Urinary bladder (tissue), 3 donors: ENCODE measurements at regions not wholly inside any gene's neighbourhood (a gene's known extent, or its start where the extent isn't known, plus 50 kb on each side); places are given as distances from the start of the nearest gene placed in this dataset.
A peak's percentile ranks its signal among the peaks of the same experiment; 100 is the strongest.

Source experiments
- DNase-seq: peaks from one replicate; pipeline ENCODE4 v3.0.0-alpha.2; 2015; ENCODE audit errors: extremely low spot score
- H3K27ac ChIP-seq: one replicate; pipeline ENCODE4 v1.5.1; 2013; ENCODE audit warnings: low read depth, mild to moderate bottlenecking, moderate library complexity
- H3K36me3 ChIP-seq: one replicate; pipeline ENCODE4 v1.6.1; 2013; ENCODE audit warnings: mild to moderate bottlenecking, moderate library complexity; ENCODE audit not compliant: insufficient read depth
- H3K4me1 ChIP-seq: one replicate; pipeline ENCODE4 v1.6.1; 2013; ENCODE audit warnings: mild to moderate bottlenecking, moderate library complexity; ENCODE audit not compliant: insufficient read depth
- H3K4me3 ChIP-seq: one replicate; pipeline ENCODE4 v1.5.1; 2013; ENCODE audit warnings: low read depth, low read length
- WGBS: extraction: QIAGEN DNeasy Blood & Tissue Kit; methylation state at CpG from one replicate; pipeline ENCODE4 v1.1.7; 2013; 5-methylcytosine and 5-hydroxymethylcytosine counted together
- donor health status: healthy with polysubstance abuse.
- donor health status: healthy.

DNA sequence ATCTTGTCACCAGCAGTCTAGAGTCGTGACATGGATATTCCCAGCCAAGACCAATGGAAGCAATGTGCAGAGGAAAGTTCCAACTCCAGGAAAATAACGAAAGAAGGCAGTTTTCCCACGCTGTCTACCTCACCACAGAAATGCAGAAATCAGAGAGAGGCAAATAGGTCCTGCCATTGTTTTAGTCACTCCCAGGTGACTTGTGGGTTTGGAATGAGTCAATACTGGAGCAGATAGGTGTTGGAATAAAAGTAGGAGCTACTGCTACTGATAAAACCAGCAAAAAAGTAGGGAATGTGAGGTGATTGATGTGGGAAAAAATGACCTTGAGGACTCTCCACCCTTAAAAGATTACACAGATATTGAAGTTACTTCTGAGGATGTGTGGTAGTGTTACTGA, 72.8 kb upstream of the RAI2 start:
- Histone ChIP-seq H3K4me1 (no peaks in the 10 kb centered on the region), H3K36me3 (no peaks in the 10 kb centered on the region), H3K27ac (no peak overlapping the region), H3K4me3 (no peak overlapping the region)
- no peak for DNase-seq
- 86% methylated on average over 3 of the region's 3 CpGs for WGBS

DNA sequence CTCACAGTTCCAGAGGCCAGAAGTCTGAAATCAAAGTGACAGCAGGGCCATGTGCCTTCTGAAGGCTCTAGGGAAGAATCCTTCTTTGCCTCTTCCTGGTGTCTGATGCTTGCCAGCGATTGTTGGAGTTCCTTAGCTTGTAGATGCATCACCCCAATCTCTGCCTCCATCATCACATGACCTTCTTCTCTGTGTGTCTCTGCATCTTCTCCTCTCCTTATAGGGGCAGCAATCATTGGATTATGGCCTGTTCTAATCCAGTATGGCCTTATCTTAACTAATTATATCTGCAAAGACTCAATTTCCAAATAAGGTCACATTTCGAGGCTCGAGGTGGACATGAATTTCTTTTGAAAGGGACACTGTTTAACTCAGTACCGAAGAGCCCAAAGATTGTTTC, 71.7 kb upstream of the RAI2 start:
- H3K4me3 ChIP-seq, result no peak overlapping the region
- WGBS, result 77% methylated on average over 4 of the region's 4 CpGs
- no peaks in the 10 kb centered on the region for H3K36me3 ChIP-seq
- no peaks in the 10 kb centered on the region for H3K4me1 ChIP-seq
- H3K27ac ChIP-seq, result no peak overlapping the region
- no peak for DNase-seq

DNA sequence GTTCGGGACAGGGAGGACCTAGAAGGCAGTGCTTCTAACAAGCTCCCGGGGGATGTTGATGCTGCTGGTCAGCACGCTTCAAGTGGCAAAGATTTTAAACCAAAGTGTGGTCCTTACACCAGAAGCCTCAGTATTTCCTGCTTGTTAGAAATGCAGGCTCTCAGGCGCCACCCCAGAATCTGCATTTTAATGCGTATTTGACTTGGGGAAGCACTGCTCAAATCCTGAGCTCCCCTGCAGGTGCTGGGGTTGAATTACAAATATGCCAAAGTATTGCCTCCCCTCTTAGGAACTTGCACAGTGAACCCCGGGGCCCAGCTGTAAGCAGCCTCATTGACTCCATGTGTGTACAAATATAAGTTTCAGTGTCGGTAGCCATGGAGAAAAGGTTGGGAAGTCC, 70.8 kb upstream of the RAI2 start:
- no peak for DNase-seq
- 90% methylated on average over 7 of the region's 7 CpGs for WGBS
- H3K4me1 ChIP-seq, result no peaks in the 10 kb centered on the region
- no peak overlapping the region for H3K27ac ChIP-seq
- no peak overlapping the region for H3K4me3 ChIP-seq
- no peaks in the 10 kb centered on the region for H3K36me3 ChIP-seq

DNA sequence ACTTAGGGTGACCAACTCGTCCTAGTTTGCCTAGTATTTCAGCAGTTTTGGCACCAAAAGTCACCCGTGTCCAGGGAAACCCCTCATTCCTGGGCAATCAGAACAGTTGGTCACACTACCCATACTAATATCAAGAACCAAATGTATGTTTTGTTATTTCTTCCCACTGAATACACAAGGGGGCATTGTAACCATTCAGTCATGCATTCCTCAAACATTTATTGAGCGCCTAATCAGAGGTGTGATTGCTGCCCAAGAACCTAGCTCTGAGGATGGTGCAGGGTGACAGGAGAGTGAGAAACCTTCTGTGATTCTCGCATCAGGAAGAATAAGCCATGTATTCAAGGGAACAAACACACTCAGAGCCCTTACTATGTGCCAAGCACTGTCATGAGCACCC, 69.8 kb upstream of the RAI2 start:
- H3K27ac ChIP-seq, result no peak overlapping the region
- no peaks in the 10 kb centered on the region for H3K4me1 ChIP-seq
- H3K36me3 ChIP-seq, result no peaks in the 10 kb centered on the region
- H3K4me3 ChIP-seq, result no peak overlapping the region
- WGBS, result 77% methylated on average over 4 of the region's 4 CpGs
- DNase-seq, result no peak

DNA sequence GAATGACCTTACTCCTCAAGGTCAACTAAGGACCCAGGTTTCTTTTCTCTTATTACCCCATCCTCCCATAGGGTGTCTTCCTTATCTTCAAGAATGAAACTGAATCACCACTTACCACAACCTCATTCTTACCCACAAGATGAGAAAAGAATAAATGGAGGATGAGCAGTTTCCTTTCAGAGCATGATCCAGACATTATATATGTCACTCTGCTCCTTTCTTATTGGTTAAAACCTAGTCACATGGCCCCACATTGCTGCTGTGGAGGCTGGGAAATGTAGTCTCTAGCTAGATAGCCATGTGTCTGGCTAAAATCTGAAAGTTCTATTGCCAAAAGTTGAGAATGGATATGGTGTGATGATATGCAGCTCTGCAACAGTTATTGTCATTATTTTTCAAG, 62.4 kb upstream of the RAI2 start:
- Histone ChIP-seq H3K4me1 (no peaks in the 10 kb centered on the region), H3K27ac (no peak overlapping the region), H3K36me3 (no peaks in the 10 kb centered on the region), H3K4me3 (no peak overlapping the region)
- no peak for DNase-seq

DNA sequence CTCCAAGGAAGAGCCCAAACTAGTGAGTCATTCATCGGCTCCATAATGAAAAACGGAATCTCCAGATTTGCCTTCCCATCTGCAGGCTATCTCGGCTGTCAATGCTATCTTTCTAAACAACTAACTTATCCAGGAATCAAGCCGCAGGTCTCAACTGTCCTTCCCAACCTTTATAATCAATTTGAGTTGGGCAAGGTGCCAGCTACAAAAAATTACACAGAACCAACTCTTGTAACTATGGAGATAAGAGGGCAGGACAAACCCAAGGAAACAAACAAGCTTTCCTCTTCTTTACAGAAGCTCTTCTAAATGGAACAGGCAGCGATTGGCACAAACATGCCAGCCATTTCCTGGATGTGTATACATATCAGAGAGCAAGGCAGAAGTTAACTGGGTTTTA, 61.2 kb upstream of the RAI2 start:
- no peak overlapping the region for H3K27ac ChIP-seq
- peak; percentile 39 for DNase-seq
- no peaks in the 10 kb centered on the region for H3K4me1 ChIP-seq
- H3K36me3 ChIP-seq, result no peaks in the 10 kb centered on the region
- no peak overlapping the region for H3K4me3 ChIP-seq
- WGBS, result 30% methylated on average over 5 of the region's 5 CpGs

DNA sequence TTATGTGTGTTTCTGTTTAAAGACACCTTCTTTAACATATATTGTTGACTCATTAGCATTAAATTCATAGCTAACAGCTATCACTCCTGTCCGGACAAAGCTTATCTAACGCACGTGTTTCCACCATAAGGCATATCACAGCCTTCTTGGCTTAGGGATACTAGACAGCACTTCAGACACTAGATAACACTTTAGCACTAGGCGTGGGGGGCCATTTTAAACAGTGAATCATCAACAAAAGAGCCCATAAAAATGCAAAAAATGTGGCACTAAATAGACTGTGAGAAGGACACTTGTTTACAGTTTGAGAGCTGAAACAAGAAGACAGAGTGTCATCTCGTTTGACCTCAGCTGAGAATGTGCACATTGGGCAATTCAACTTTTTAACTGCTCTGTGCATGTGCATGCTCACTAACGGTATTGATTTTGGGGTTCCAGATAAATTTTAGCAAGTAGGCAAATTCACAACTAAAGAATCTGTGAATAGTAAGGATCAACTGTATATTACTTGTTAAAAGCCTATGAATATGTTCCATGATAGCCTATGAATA, 58.9 kb upstream of the RAI2 start:
- Histone ChIP-seq H3K4me1 (no peaks in the 10 kb centered on the region), H3K36me3 (no peaks in the 10 kb centered on the region), H3K4me3 (no peak overlapping the region), H3K27ac (no peak overlapping the region)
- DNase-seq, result no peak
- WGBS, result 65% methylated on average over 6 of the region's 6 CpGs

DNA sequence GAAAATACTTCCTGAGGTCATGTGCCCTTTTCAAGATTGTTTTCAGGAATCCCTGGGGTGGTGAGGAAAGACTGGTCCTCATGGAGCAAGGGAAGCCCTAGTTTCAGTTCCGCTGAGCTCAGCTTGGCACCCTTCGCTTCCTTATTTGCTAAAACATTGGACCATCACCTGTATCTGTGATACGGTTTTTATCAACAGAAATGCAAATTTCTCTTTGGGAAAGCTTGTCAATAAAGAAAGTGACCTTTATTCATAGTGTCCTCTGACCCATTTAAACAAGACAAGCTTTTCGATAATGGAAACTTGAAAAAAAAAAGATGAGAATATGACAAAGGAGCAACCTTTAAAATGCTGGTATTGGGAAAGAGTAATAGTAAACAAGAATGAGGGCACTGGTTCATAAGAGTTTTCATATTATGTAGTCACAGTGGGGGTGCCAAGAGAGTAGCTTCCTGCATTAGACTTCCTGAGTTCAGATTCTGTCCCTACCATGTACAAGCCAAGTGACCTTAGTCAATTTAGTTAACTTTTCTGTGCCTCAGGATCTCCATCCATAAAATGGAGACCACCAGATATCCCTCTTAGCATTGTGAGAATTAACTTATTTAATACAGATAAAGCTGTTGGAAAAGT, 57.0 kb upstream of the RAI2 start:
- Histone ChIP-seq H3K4me3 (no peak overlapping the region), H3K4me1 (no peaks in the 10 kb centered on the region), H3K27ac (no peak overlapping the region), H3K36me3 (no peaks in the 10 kb centered on the region)
- no peak for DNase-seq
- WGBS, result 95% methylated on average over 4 of the region's 4 CpGs

DNA sequence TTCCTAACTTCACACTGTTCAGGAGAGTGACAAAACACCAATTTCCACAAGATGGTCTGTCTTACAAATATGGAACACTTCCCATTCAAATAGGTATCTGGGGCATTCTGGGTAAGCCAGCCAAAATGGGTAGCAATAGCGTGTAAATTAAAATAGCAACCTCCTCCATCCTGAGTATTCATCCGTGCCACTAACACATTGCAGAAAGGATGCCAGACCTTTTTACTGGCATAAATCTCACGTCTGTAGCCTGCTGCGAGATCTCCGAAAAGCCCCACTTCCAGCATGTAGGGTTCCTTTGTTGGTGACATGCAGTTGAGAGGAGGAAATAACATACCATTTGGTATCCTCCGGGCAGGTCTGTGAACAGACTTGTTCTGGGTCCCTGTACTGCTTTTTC, 52.7 kb upstream of the RAI2 start:
- H3K36me3 ChIP-seq, result no peaks in the 10 kb centered on the region
- H3K27ac ChIP-seq, result no peak overlapping the region
- WGBS, result 82% methylated on average over 6 of the region's 6 CpGs
- no peak for DNase-seq
- no peaks in the 10 kb centered on the region for H3K4me1 ChIP-seq
- no peak overlapping the region for H3K4me3 ChIP-seq
